RWPE2 (cell line): ENCODE measurements at regions not wholly inside any gene's neighbourhood (a gene's known extent, or its start where the extent isn't known, plus 50 kb on each side); places are given as distances from the start of the nearest gene placed in this dataset.

Experiments
- ATAC-seq: fragments of 200-7000 bp; cut with Tn5 transposase; 3 replicates; pipeline ENCODE4 v1.9.1; 2021; ENCODE audit warnings: low read depth
- DNase-seq: peaks from one replicate; pipeline ENCODE4 v3.0.0-alpha.2; 2020; ENCODE audit warnings: low spot score
- H3K27ac ChIP-seq: fragments of 450-650 bp; 2 replicates; pipeline ENCODE4 v1.5.1; 2017; ENCODE audit warnings: mild to moderate bottlenecking; ENCODE audit not compliant: poor library complexity, severe bottlenecking
- H3K27me3 ChIP-seq: fragments of 250-450 bp; sonication (Bioruptor Pico); 2 replicates; pipeline ENCODE4 v1.5.1; 2021; ENCODE audit warnings: mild to moderate bottlenecking, moderate library complexity; ENCODE audit not compliant: insufficient read depth, poor library complexity, severe bottlenecking
- H3K36me3 ChIP-seq: fragments of 250-450 bp; sonication (Bioruptor Pico); 2 replicates; pipeline ENCODE4 v1.5.1; 2020; ENCODE audit warnings: low read depth, mild to moderate bottlenecking, moderate library complexity
- H3K4me1 ChIP-seq: fragments of 250-450 bp; sonication (Bioruptor Pico); 2 replicates; pipeline ENCODE4 v1.5.1; 2021; ENCODE audit warnings: mild to moderate bottlenecking, moderate library complexity; ENCODE audit not compliant: insufficient read depth, poor library complexity, severe bottlenecking
- H3K4me3 ChIP-seq: fragments of 250-450 bp; sonication (Bioruptor Pico); 2 replicates; pipeline ENCODE4 v1.5.1; 2021; ENCODE audit warnings: mild to moderate bottlenecking, moderate library complexity; ENCODE audit not compliant: severe bottlenecking
- H3K9me3 ChIP-seq: fragments of 250-450 bp; sonication (Bioruptor Pico); 2 replicates; pipeline ENCODE4 v1.5.1; 2021; ENCODE audit warnings: mild to moderate bottlenecking, moderate library complexity; ENCODE audit not compliant: severe bottlenecking
- CTCF ChIP-seq: fragments of 450-650 bp; IDR thresholded peaks from one replicate; pipeline ENCODE4 v1.5.1; 2017; ENCODE audit warnings: mild to moderate bottlenecking, moderate library complexity; ENCODE audit not compliant: poor library complexity, severe bottlenecking

GRCh38 chr2:118475622-118476205, 371.7 kb downstream of the EN1 start:
- Histone ChIP-seq H3K27ac (no peak overlapping the region), H3K4me1 (no peaks in the 10 kb centered on the region), H3K9me3 (no peaks in the 10 kb centered on the region), H3K36me3 (no peaks in the 10 kb centered on the region), H3K4me3 (no peak overlapping the region), H3K27me3 (no peaks in the 10 kb centered on the region)
- ATAC-seq (no peak), DNase-seq (no peak)
- no peak for TF ChIP-seq CTCF

GRCh38 chr2:118474541-118474920, 372.9 kb downstream of the EN1 start:
- Histone ChIP-seq H3K9me3 (no peaks in the 10 kb centered on the region), H3K27ac (no peak overlapping the region), H3K36me3 (no peaks in the 10 kb centered on the region), H3K4me3 (no peak overlapping the region), H3K27me3 (no peaks in the 10 kb centered on the region), H3K4me1 (no peaks in the 10 kb centered on the region)
- no peak for TF ChIP-seq CTCF
- DNase-seq (no peak), ATAC-seq (no peak)

GRCh38 chr2:118473846-118474540, 373.5 kb downstream of the EN1 start:
- H3K27ac ChIP-seq: no peak overlapping the region
- no peaks in the 10 kb centered on the region for H3K9me3 ChIP-seq
- no peaks in the 10 kb centered on the region for H3K27me3 ChIP-seq
- ATAC-seq (no peak), DNase-seq (no peak)
- H3K4me3 ChIP-seq: no peak overlapping the region
- H3K36me3 ChIP-seq: no peaks in the 10 kb centered on the region
- TF ChIP-seq CTCF: no peak
- no peaks in the 10 kb centered on the region for H3K4me1 ChIP-seq

- H3K36me3 ChIP-seq: no peaks in the 10 kb centered on the region
- no peak overlapping the region for H3K27ac ChIP-seq
- no peak for TF ChIP-seq CTCF
- H3K4me3 ChIP-seq: no peak overlapping the region
- H3K9me3 ChIP-seq: no peaks in the 10 kb centered on the region
- DNase-seq (no peak), ATAC-seq (no peak)
- H3K4me1 ChIP-seq: no peaks in the 10 kb centered on the region
- H3K27me3 ChIP-seq: no peaks in the 10 kb centered on the region
Observed at GRCh38 chr2:118473241-118473640, 374.2 kb downstream of the EN1 start.

GRCh38 chr2:118470297-118470696, 377.2 kb downstream of the EN1 start:
- Histone ChIP-seq H3K36me3 (no peaks in the 10 kb centered on the region), H3K27me3 (no peaks in the 10 kb centered on the region), H3K4me3 (no peak overlapping the region), H3K9me3 (no peaks in the 10 kb centered on the region), H3K27ac (no peak overlapping the region), H3K4me1 (no peaks in the 10 kb centered on the region)
- ATAC-seq (no peak), DNase-seq (no peak)
- TF ChIP-seq CTCF: no peak
